ENCODE measurements at regions not wholly inside any gene's neighbourhood (a gene's known extent, or its start where the extent isn't known, plus 50 kb on each side); places are given as distances from the start of the nearest gene placed in this dataset.

DNA sequence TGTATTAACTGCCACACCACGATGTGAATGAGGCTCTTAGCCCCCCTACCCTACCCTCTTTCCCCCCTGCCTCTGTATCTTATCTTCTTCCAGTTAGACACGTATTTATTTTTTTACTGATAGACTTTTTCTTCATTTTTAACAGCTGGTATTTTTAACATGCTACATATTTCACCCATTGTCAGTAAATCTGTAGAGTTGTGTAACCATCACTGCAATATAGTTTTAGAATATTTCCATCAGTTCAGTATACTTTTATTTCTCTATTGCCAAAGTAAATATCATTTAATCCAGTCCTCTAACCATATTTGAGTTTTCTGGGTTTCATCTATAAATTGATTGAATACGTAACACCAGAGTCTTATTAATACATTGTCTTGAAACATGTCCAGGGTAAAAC is 62.8 kb downstream of the SPATA31C2 start:
- TF ChIP-seq ZBTB33 (IDR thresholded peaks at IDR 0.05), result no peak
- TF ChIP-seq RAD21 (IDR thresholded peaks at IDR 0.05), result no peak
- TF ChIP-seq CTCF (IDR thresholded peaks at IDR 0.05; ENCODE audit: low read depth, low read length, missing input control), result no peak
- TF ChIP-seq SP1 (IDR thresholded peaks at IDR 0.05), result no peak
